ENCODE measurements at regions not wholly inside any gene's neighbourhood (a gene's known extent, or its start where the extent isn't known, plus 50 kb on each side); places are given as distances from the start of the nearest gene placed in this dataset.

DNA sequence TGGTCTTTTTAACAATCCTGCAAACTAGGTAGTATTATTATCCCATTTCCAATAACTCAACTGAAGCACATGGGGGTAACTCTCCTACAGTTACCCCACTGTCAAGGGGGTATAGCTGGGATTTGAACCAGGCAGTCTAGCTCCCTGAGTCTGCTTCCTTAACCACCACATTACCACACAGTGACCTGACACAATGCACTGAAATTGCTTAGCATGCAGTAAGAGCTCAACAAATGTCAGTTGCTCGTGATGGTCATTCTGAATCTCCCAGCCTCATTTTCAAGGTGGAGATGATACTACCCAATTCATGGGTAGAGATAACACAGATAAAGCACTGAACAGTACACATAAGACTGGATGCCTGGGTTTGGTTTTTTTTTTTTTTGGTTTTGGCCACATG lies 193.2 kb upstream of the MYLIP start:
- H3K4me1 ChIP-seq (ENCODE audit: insufficient read depth), result no peaks in the 10 kb centered on the region
- no peak overlapping the region for H3K4me3 Mint-ChIP-seq
- 0 out of 2 replicates have a peak, but pooled peaks cover 6% of the 10 kb centered on the region for H3K36me3 ChIP-seq (ENCODE audit: insufficient read depth)
- no peaks in the 10 kb centered on the region for H3K4me1 Mint-ChIP-seq
- H3K4me3 ChIP-seq, result no peak overlapping the region
- no peak overlapping the region for H2AFZ ChIP-seq
- H3K27me3 ChIP-seq (ENCODE audit: insufficient read depth), result no peaks in the 10 kb centered on the region
- peaks cover 46% of the 10 kb centered on the region for H3K9me3 Mint-ChIP-seq
- H3F3A ChIP-seq (replicated peaks; ENCODE audit: low read depth), result no peaks in the 10 kb centered on the region
- TF ChIP-seq EZH2 (IDR thresholded peaks at IDR 0.05; ENCODE audit: low read depth, unreplicated experiment) (no peak), CREB1 (CRISPR knock-in tag; IDR thresholded peaks at IDR 0.05; ENCODE audit: low read depth) (no peak), ZNF114 (CRISPR knock-in tag; IDR thresholded peaks at IDR 0.05) (no peak), EZH2phosphoT487 (IDR thresholded peaks at IDR 0.05; ENCODE audit: unreplicated experiment) (no peak), ZNF462 (CRISPR knock-in tag; IDR thresholded peaks at IDR 0.05) (no peak), ETS1 (IDR thresholded peaks at IDR 0.05) (no peak), STAT1 (IDR thresholded peaks at IDR 0.05; ENCODE audit: unreplicated experiment) (no peak), POLR2AphosphoS5 (IDR thresholded peaks at IDR 0.05; ENCODE audit: low read depth) (no peak), NANOG (IDR thresholded peaks at IDR 0.05; ENCODE audit: borderline replicate concordance) (no peak), ZNF331 (CRISPR knock-in tag; IDR thresholded peaks at IDR 0.05; ENCODE audit: low read depth) (no peak), JUNB (IDR thresholded peaks at IDR 0.05; ENCODE audit: unreplicated experiment) (no peak)
- TF ChIP-seq, protein P1, sequence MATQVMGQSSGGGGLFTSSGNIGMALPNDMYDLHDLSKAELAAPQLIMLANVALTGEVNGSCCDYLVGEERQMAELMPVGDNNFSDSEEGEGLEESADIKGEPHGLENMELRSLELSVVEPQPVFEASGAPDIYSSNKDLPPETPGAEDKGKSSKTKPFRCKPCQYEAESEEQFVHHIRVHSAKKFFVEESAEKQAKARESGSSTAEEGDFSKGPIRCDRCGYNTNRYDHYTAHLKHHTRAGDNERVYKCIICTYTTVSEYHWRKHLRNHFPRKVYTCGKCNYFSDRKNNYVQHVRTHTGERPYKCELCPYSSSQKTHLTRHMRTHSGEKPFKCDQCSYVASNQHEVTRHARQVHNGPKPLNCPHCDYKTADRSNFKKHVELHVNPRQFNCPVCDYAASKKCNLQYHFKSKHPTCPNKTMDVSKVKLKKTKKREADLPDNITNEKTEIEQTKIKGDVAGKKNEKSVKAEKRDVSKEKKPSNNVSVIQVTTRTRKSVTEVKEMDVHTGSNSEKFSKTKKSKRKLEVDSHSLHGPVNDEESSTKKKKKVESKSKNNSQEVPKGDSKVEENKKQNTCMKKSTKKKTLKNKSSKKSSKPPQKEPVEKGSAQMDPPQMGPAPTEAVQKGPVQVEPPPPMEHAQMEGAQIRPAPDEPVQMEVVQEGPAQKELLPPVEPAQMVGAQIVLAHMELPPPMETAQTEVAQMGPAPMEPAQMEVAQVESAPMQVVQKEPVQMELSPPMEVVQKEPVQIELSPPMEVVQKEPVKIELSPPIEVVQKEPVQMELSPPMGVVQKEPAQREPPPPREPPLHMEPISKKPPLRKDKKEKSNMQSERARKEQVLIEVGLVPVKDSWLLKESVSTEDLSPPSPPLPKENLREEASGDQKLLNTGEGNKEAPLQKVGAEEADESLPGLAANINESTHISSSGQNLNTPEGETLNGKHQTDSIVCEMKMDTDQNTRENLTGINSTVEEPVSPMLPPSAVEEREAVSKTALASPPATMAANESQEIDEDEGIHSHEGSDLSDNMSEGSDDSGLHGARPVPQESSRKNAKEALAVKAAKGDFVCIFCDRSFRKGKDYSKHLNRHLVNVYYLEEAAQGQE (IDR thresholded peaks at IDR 0.05; ENCODE audit: unreplicated experiment), result no peak
- TF ChIP-seq, protein P2, sequence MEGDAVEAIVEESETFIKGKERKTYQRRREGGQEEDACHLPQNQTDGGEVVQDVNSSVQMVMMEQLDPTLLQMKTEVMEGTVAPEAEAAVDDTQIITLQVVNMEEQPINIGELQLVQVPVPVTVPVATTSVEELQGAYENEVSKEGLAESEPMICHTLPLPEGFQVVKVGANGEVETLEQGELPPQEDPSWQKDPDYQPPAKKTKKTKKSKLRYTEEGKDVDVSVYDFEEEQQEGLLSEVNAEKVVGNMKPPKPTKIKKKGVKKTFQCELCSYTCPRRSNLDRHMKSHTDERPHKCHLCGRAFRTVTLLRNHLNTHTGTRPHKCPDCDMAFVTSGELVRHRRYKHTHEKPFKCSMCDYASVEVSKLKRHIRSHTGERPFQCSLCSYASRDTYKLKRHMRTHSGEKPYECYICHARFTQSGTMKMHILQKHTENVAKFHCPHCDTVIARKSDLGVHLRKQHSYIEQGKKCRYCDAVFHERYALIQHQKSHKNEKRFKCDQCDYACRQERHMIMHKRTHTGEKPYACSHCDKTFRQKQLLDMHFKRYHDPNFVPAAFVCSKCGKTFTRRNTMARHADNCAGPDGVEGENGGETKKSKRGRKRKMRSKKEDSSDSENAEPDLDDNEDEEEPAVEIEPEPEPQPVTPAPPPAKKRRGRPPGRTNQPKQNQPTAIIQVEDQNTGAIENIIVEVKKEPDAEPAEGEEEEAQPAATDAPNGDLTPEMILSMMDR (conservative IDR thresholded peaks at IDR 0.05; ENCODE audit: low read depth in 2 of 2), result no peak
- DNase-seq (ENCODE audit: low spot score), result no peak
- no peaks in the 10 kb centered on the region for H3K79me2 ChIP-seq (replicated peaks; ENCODE audit: insufficient read depth)
- peaks cover 50% of the 10 kb centered on the region for H3K36me3 Mint-ChIP-seq (ENCODE audit: low read depth)
- peaks cover 14% of the 10 kb centered on the region; the same call in 1 of the 2 replicates for H3K9me2 ChIP-seq (ENCODE audit: insufficient read depth)
- peaks cover 15% of the 10 kb centered on the region for H3K27me3 Mint-ChIP-seq (ENCODE audit: insufficient read depth, low read depth, poor library complexity)
- H3K4me2 ChIP-seq, result no peak overlapping the region
- no peak overlapping the region for H3K27ac Mint-ChIP-seq
- no peaks in the 10 kb centered on the region for H4K20me1 ChIP-seq (replicated peaks; ENCODE audit: insufficient read depth)
- no peak for ATAC-seq
- H3K27ac ChIP-seq (ENCODE audit: low read depth), result no peak overlapping the region
